ENCODE measurements at regions not wholly inside any gene's neighbourhood (a gene's known extent, or its start where the extent isn't known, plus 50 kb on each side); places are given as distances from the start of the nearest gene placed in this dataset.

GRCh38 chr4:37138019-37138653 is 106.4 kb upstream of the NWD2 start:
- H3K4me1 Mint-ChIP-seq (ENCODE audit: low read depth) = no peaks in the 10 kb centered on the region
- H3K36me3 Mint-ChIP-seq (ENCODE audit: low read depth) = no peaks in the 10 kb centered on the region
- intact Hi-C loops (cut with micrococcal nuclease) = no loop called here
- DNase-seq (ENCODE audit: low spot score) = no peak
- no peaks in the 10 kb centered on the region for H3K27me3 Mint-ChIP-seq (ENCODE audit: insufficient read depth)
- no peaks in the 10 kb centered on the region for H3K9me3 Mint-ChIP-seq
- no peak overlapping the region for H3K27ac Mint-ChIP-seq
- H3K4me3 Mint-ChIP-seq = no peak overlapping the region

GRCh38 chr4:37138789-37139188 is 105.8 kb upstream of the NWD2 start:
- Mint-ChIP-seq H3K27me3 (ENCODE audit: insufficient read depth) (no peaks in the 10 kb centered on the region), H3K27ac (no peak overlapping the region), H3K4me1 (ENCODE audit: low read depth) (no peaks in the 10 kb centered on the region), H3K36me3 (ENCODE audit: low read depth) (no peaks in the 10 kb centered on the region), H3K4me3 (no peak overlapping the region), H3K9me3 (no peaks in the 10 kb centered on the region)
- intact Hi-C loops (cut with micrococcal nuclease) = no loop called here
- no peak for DNase-seq (ENCODE audit: low spot score)

DNA sequence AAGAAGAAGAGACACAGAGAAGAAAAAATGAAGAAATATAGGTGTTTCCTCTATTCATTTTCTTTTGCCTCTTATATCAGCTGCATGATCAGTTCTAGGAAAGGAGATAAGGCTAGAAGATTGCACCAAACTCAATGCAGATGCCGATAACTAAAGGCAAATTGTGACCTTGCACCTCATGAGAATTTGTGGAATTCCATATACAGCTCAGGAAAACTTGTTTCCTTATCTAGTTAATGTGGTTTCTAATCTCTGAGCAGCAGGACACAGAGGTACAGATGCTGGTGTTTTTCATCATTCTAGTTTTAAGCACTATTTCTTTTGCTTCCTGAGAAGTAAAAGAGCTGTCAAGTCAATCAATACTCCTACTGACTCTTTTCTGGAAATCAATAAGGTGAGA is 104.6 kb upstream of the NWD2 start:
- Mint-ChIP-seq H3K4me1 (ENCODE audit: low read depth) (no peaks in the 10 kb centered on the region), H3K27me3 (ENCODE audit: insufficient read depth) (no peaks in the 10 kb centered on the region), H3K9me3 (no peaks in the 10 kb centered on the region), H3K4me3 (no peak overlapping the region), H3K27ac (no peak overlapping the region), H3K36me3 (ENCODE audit: low read depth) (no peaks in the 10 kb centered on the region)
- DNase-seq (ENCODE audit: low spot score) = no peak
- intact Hi-C loops (cut with micrococcal nuclease) = no loop called here

DNA sequence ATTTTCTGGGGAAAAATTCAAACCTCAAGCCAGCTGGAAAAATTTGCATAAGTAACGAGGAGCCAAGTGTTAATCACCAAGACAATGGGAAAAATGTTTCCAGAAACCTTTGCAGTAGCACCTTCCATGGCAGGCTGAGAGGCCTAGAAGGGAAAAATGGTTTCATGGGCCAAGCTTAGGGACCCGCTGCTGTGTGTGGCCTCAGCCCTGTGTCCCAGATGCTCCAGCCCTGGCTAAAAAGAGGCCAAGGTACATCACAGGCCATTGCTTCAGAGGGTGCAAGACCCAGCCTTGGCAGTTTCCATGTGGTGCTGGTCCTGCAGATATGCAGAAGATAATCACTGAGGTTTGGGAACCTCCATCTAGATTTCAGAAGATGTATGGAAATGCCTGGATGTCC is 98.3 kb upstream of the NWD2 start:
- DNase-seq (ENCODE audit: low spot score) = no peak
- Mint-ChIP-seq H3K27ac (no peak overlapping the region), H3K4me3 (no peak overlapping the region), H3K27me3 (ENCODE audit: insufficient read depth) (no peaks in the 10 kb centered on the region), H3K36me3 (ENCODE audit: low read depth) (no peaks in the 10 kb centered on the region), H3K9me3 (no peaks in the 10 kb centered on the region), H3K4me1 (ENCODE audit: low read depth) (no peaks in the 10 kb centered on the region)
- intact Hi-C loops (cut with micrococcal nuclease) = no loop called here

DNA sequence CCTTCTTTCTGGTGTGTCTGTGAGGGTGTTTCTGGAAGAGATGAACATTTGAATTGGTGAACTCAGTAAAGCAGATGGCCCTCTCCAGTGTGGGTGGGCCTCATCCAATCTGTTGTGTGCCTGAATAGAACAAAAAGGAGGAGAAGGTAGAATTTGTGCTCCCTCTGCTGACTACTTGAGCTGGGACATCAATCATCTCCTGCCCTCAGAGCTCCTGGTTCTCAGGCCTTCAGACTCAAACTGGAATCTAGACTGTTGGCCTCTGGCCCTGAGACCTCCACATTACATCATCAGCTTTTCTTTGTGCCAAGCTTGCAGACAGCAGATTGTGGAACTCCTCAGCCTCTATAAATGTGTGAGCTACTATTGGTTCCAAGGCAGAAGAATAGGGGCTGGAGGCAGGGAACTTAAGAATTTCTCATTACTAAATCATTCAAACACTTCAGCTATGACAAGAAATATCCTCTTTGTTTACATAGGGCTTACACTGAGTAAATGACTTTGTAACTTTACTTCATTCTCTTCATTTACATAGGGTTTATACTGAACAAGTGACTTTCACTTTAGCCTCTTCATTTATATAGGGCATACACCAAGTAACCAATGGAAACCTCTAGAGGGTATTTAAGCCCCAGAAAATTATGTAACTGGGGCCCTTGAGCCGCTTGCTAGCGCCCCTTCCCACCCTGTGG is 86.9 kb upstream of the NWD2 start:
- H3K4me1 Mint-ChIP-seq (ENCODE audit: low read depth) = no peaks in the 10 kb centered on the region
- DNase-seq (ENCODE audit: low spot score) = no peak
- H3K36me3 Mint-ChIP-seq (ENCODE audit: low read depth) = no peaks in the 10 kb centered on the region
- H3K4me3 Mint-ChIP-seq = no peak overlapping the region
- no peak overlapping the region for H3K27ac Mint-ChIP-seq
- H3K27me3 Mint-ChIP-seq (ENCODE audit: insufficient read depth) = no peaks in the 10 kb centered on the region
- no peaks in the 10 kb centered on the region for H3K9me3 Mint-ChIP-seq
- intact Hi-C loops (cut with micrococcal nuclease) = no loop called here

- no peaks in the 10 kb centered on the region for H3K4me1 Mint-ChIP-seq (ENCODE audit: low read depth)
- H3K9me3 Mint-ChIP-seq = no peaks in the 10 kb centered on the region
- H3K27me3 Mint-ChIP-seq (ENCODE audit: insufficient read depth) = no peaks in the 10 kb centered on the region
- intact Hi-C loops (cut with micrococcal nuclease) = no loop called here
- no peaks in the 10 kb centered on the region for H3K36me3 Mint-ChIP-seq (ENCODE audit: low read depth)
- no peak for DNase-seq (ENCODE audit: low spot score)
- no peak overlapping the region for H3K4me3 Mint-ChIP-seq
- no peak overlapping the region for H3K27ac Mint-ChIP-seq
Measured at GRCh38 chr4:37160653-37161052, 83.9 kb upstream of the NWD2 start.

DNA sequence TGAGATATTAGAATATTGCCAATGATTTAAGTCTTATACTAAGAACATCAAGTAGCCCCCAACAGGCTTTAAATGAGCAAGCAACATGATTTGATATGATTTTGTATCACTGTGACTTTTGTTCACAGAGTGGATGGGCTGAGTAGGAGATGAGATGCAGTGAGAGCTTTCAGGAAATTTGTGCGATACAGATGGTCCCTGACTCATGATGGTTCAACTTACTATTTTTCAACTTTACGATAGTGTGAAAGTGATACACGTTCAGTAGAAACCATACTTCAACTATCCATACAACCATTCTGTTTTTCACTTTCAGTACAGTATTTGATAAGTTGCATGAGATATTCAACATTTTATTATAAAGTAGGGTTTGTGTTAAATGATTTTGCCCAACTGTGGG is 78.7 kb upstream of the NWD2 start:
- DNase-seq (ENCODE audit: low spot score) = no peak
- no peaks in the 10 kb centered on the region for H3K4me1 Mint-ChIP-seq (ENCODE audit: low read depth)
- H3K27me3 Mint-ChIP-seq (ENCODE audit: insufficient read depth) = no peaks in the 10 kb centered on the region
- no peak overlapping the region for H3K4me3 Mint-ChIP-seq
- no peak overlapping the region for H3K27ac Mint-ChIP-seq
- no peaks in the 10 kb centered on the region for H3K9me3 Mint-ChIP-seq
- no peaks in the 10 kb centered on the region for H3K36me3 Mint-ChIP-seq (ENCODE audit: low read depth)
- intact Hi-C loops (cut with micrococcal nuclease) = no loop called here

GRCh38 chr4:37169956-37170355 is 74.6 kb upstream of the NWD2 start:
- Mint-ChIP-seq H3K4me1 (ENCODE audit: low read depth) (no peaks in the 10 kb centered on the region), H3K27ac (no peak overlapping the region), H3K36me3 (ENCODE audit: low read depth) (no peaks in the 10 kb centered on the region), H3K4me3 (no peak overlapping the region), H3K9me3 (no peaks in the 10 kb centered on the region), H3K27me3 (ENCODE audit: insufficient read depth) (no peaks in the 10 kb centered on the region)
- no peak for DNase-seq (ENCODE audit: low spot score)
- intact Hi-C loops (cut with micrococcal nuclease) = no loop called here

GRCh38 chr4:37188100-37188499 is 56.4 kb upstream of the NWD2 start:
- no peaks in the 10 kb centered on the region for H3K36me3 Mint-ChIP-seq (ENCODE audit: low read depth)
- H3K9me3 Mint-ChIP-seq = no peaks in the 10 kb centered on the region
- intact Hi-C loops (cut with micrococcal nuclease) = no loop called here
- H3K27me3 Mint-ChIP-seq (ENCODE audit: insufficient read depth) = no peaks in the 10 kb centered on the region
- no peak for DNase-seq (ENCODE audit: low spot score)
- H3K27ac Mint-ChIP-seq = no peak overlapping the region
- H3K4me3 Mint-ChIP-seq = no peak overlapping the region
- no peaks in the 10 kb centered on the region for H3K4me1 Mint-ChIP-seq (ENCODE audit: low read depth)
